Psoas muscle (tissue), 7 donors: ENCODE measurements at regions not wholly inside any gene's neighbourhood (a gene's known extent, or its start where the extent isn't known, plus 50 kb on each side); places are given as distances from the start of the nearest gene placed in this dataset.

ENCODE experiments used
- ATAC-seq, 4 donors: fragments of 200-7000 bp; cut with Tn5 transposase; one replicate each; pipeline ENCODE4 v1.9.1; 2020; ENCODE audit warnings: moderate library complexity in 3 of 4, mild to moderate bottlenecking in 2 of 4
- DNase-seq, 2 donors: peaks; one replicate each; pipeline ENCODE4 v3.0.0-alpha.2; 2020
- H3K27ac ChIP-seq: fragments of 200-600 bp; one replicate; pipeline ENCODE4 v1.8.0; 2022
- H3K27me3 ChIP-seq, 3 donors: fragments of 200-600 bp in 1 of 3; one replicate each; pipeline versions ENCODE4 v1.6.1 to v1.8.0; 2013 to 2022; ENCODE audit warnings: low read length in 2 of 3, mild to moderate bottlenecking in 2 of 3, moderate library complexity in 1 of 3; ENCODE audit not compliant: insufficient read depth in 3 of 3
- H3K36me3 ChIP-seq, 2 donors: fragments of 200-600 bp in 1 of 2; one replicate each; pipeline versions ENCODE4 v1.6.1 to v1.8.0; 2013 to 2022; ENCODE audit warnings: low read depth in 1 of 2, mild to moderate bottlenecking in 1 of 2, moderate library complexity in 1 of 2; ENCODE audit not compliant: insufficient read depth in 1 of 2
- H3K4me1 ChIP-seq: fragments of 200-600 bp; one replicate; pipeline ENCODE4 v1.8.0; 2022
- H3K4me3 ChIP-seq: fragments of 200-600 bp; one replicate; pipeline ENCODE4 v1.8.0; 2022; ENCODE audit warnings: mild to moderate bottlenecking
- H3K9me3 ChIP-seq: fragments of 200-600 bp; one replicate; pipeline ENCODE4 v1.8.0; 2022
- CTCF ChIP-seq: fragments of 200-600 bp; IDR thresholded peaks from one replicate; pipeline ENCODE4 v1.8.0; 2022; ENCODE audit warnings: antibody characterized with exemption
- WGBS, 3 donors: extraction: QIAGEN DNeasy Blood & Tissue Kit; methylation state at CpG; one replicate each; pipeline versions ENCODE4 v1.1.6 to v1.1.7; 2013; 5-methylcytosine and 5-hydroxymethylcytosine counted together
- intact Hi-C, 2 donors: fragments of 100-400 bp; cut with DNase I; formaldehyde crosslinking; loops; one replicate each; pipeline versions ENCODE4 v1.11.0 to v1.14.2; 2022
- donor health status: healthy with polysubstance abuse.
- donor health status: DM: no; HTN: no; CAD: no; lungs with moderate emphysema.
- donor health status: Bipolar disorder and iron deficiency.
- donor health status: healthy.
- donor health status: DM: yes; HTN: yes; CAD: no.
- donor health status: DM: no; HTN: no; CAD: no.
- donor health status: DM: yes; HTN: yes; CAD: no.

GRCh38 chr10:6817770-6818169, 237.7 kb upstream of the PRKCQ start:
- intact Hi-C loops, result no loop called here
- Histone ChIP-seq H3K27me3 (no peaks in the 10 kb centered on the region), H3K27ac (no peak overlapping the region), H3K4me1 (no peaks in the 10 kb centered on the region), H3K9me3 (no peaks in the 10 kb centered on the region), H3K4me3 (no peak overlapping the region), H3K36me3 (no peaks in the 10 kb centered on the region)
- WGBS, 3 donors, result 86 to 91% (median 87%) methylated on average over 4 of the region's 4 CpGs
- no peak for ATAC-seq
- no peak for TF ChIP-seq CTCF
- no peak for DNase-seq

GRCh38 chr10:6815346-6815745, 235.3 kb upstream of the PRKCQ start:
- Histone ChIP-seq H3K36me3 (no peaks in the 10 kb centered on the region), H3K27me3 (no peaks in the 10 kb centered on the region), H3K9me3 (no peaks in the 10 kb centered on the region), H3K4me1 (no peaks in the 10 kb centered on the region), H3K4me3 (no peak overlapping the region), H3K27ac (no peak overlapping the region)
- intact Hi-C loops, result no loop called here
- ATAC-seq (no peak), DNase-seq (no peak)
- TF ChIP-seq CTCF, result no peak
- WGBS, 3 donors, result 42 to 60% (median 58%) methylated on average over 3 of the region's 3 CpGs

GRCh38 chr10:6813856-6814255, 233.8 kb upstream of the PRKCQ start:
- Histone ChIP-seq H3K27me3 (no peaks in the 10 kb centered on the region), H3K4me3 (no peak overlapping the region), H3K9me3 (no peaks in the 10 kb centered on the region), H3K4me1 (no peaks in the 10 kb centered on the region), H3K27ac (no peak overlapping the region), H3K36me3 (no peaks in the 10 kb centered on the region)
- DNase-seq (no peak), ATAC-seq (no peak)
- WGBS, 3 donors, result 39 to 45% (median 42%) methylated on average over 2 of the region's 2 CpGs
- TF ChIP-seq CTCF, result no peak
- intact Hi-C loops, result no loop called here

- WGBS, 3 donors, result 54 to 60% (median 57%) methylated on average over 3 of the region's 3 CpGs
- no peak for TF ChIP-seq CTCF
- Histone ChIP-seq H3K9me3 (no peaks in the 10 kb centered on the region), H3K4me3 (no peak overlapping the region), H3K4me1 (no peaks in the 10 kb centered on the region), H3K27me3 (no peaks in the 10 kb centered on the region), H3K27ac (no peak overlapping the region), H3K36me3 (no peaks in the 10 kb centered on the region)
- no peak for ATAC-seq
- intact Hi-C loops, result no loop called here
- no peak for DNase-seq
Observed at GRCh38 chr10:6813306-6813705, 233.2 kb upstream of the PRKCQ start.

- Histone ChIP-seq H3K9me3 (no peaks in the 10 kb centered on the region), H3K4me3 (no peak overlapping the region), H3K27ac (no peak overlapping the region), H3K36me3 (no peaks in the 10 kb centered on the region), H3K4me1 (no peaks in the 10 kb centered on the region), H3K27me3 (no peaks in the 10 kb centered on the region)
- TF ChIP-seq CTCF, result no peak
- DNase-seq (no peak), ATAC-seq (no peak)
- intact Hi-C loops, result no loop called here
- WGBS, 3 donors, result 80 to 88% (median 84%) methylated on average over 3 of the region's 3 CpGs
Observed at GRCh38 chr10:6811153-6811552, 231.1 kb upstream of the PRKCQ start.
